Activated T-cell treated with anti-CD3 and anti-CD28 coated beads, Interleukin-2, amount 50 U/mL, for 72 hours (primary cell): ENCODE measurements at regions not wholly inside any gene's neighbourhood (a gene's known extent, or its start where the extent isn't known, plus 50 kb on each side); places are given as distances from the start of the nearest gene placed in this dataset.

Experiments
- ATAC-seq, 2 donors: fragments of 150-1000 bp; cut with Tn5 transposase; replicated peaks in 1 of 2; 2 replicates each; pipeline ENCODE4 v1.10.0; 2021; ENCODE audit warnings: moderate library complexity in 2 of 2, mild to moderate bottlenecking in 1 of 2
- DNase-seq, 2 donors: peaks; one replicate each; pipeline ENCODE4 v3.0.0; 2021 to 2022; ENCODE audit warnings: mixed read lengths in 1 of 2
- H3K27ac Mint-ChIP-seq: one replicate; pipeline ENCODE4 v1.8.0; 2022; ENCODE audit warnings: mild to moderate bottlenecking, moderate library complexity, mixed read lengths
- H3K27me3 Mint-ChIP-seq: one replicate; pipeline ENCODE4 v1.8.0; 2022; ENCODE audit warnings: low read depth, mixed read lengths
- H3K36me3 Mint-ChIP-seq, 2 donors: one replicate each; pipeline ENCODE4 v1.8.0; 2022; ENCODE audit warnings: mixed read lengths in 2 of 2, mild to moderate bottlenecking in 1 of 2; ENCODE audit not compliant: insufficient read depth in 2 of 2
- H3K4me1 Mint-ChIP-seq: one replicate; pipeline ENCODE4 v1.8.0; 2022; ENCODE audit warnings: low read depth, mixed read lengths
- H3K4me3 Mint-ChIP-seq, 2 donors: one replicate each; pipeline ENCODE4 v1.8.0; 2022; ENCODE audit warnings: mild to moderate bottlenecking in 2 of 2, mixed read lengths in 2 of 2, moderate library complexity in 2 of 2
- H3K9me3 Mint-ChIP-seq, 2 donors: one replicate each; pipeline ENCODE4 v1.8.0; 2022; ENCODE audit warnings: mixed read lengths in 2 of 2

- no peak overlapping the region for H3K27ac Mint-ChIP-seq
- H3K27me3 Mint-ChIP-seq = no peaks in the 10 kb centered on the region
- ATAC-seq = no peak
- no peak overlapping the region for H3K4me3 Mint-ChIP-seq
- H3K36me3 Mint-ChIP-seq = peaks cover 0 to 1% of the 10 kb centered on the region in 2 donors
- peaks cover 4 to 7% of the 10 kb centered on the region in 2 donors for H3K9me3 Mint-ChIP-seq
- H3K4me1 Mint-ChIP-seq = no peaks in the 10 kb centered on the region
- no peak for DNase-seq
These were observed 495.3 kb upstream of the NMUR2 start for GRCh38 chr5:152900332-152900731.

GRCh38 chr5:152901754-152902153, 496.7 kb upstream of the NMUR2 start:
- H3K36me3 Mint-ChIP-seq = peaks cover 0 to 1% of the 10 kb centered on the region in 2 donors
- H3K27ac Mint-ChIP-seq = no peak overlapping the region
- ATAC-seq (no peak), DNase-seq (no peak)
- no peaks in the 10 kb centered on the region for H3K27me3 Mint-ChIP-seq
- peaks cover 0 to 4% of the 10 kb centered on the region in 2 donors for H3K9me3 Mint-ChIP-seq
- H3K4me3 Mint-ChIP-seq = no peak overlapping the region
- no peaks in the 10 kb centered on the region for H3K4me1 Mint-ChIP-seq

- Mint-ChIP-seq H3K27ac (no peak overlapping the region), H3K36me3 (no peaks in the 10 kb centered on the region), H3K9me3 (peaks cover 1 to 2% of the 10 kb centered on the region in 2 donors), H3K4me1 (no peaks in the 10 kb centered on the region), H3K27me3 (no peaks in the 10 kb centered on the region), H3K4me3 (no peak overlapping the region)
- DNase-seq (no peak), ATAC-seq (no peak)
These were observed 500.2 kb upstream of the NMUR2 start for GRCh38 chr5:152905286-152905685.

- no peaks in the 10 kb centered on the region for H3K4me1 Mint-ChIP-seq
- ATAC-seq = no peak
- H3K27ac Mint-ChIP-seq = no peak overlapping the region
- H3K27me3 Mint-ChIP-seq = no peaks in the 10 kb centered on the region
- no peaks in the 10 kb centered on the region for H3K36me3 Mint-ChIP-seq
- H3K4me3 Mint-ChIP-seq = no peak overlapping the region
- DNase-seq = no peak
- H3K9me3 Mint-ChIP-seq = peaks cover 2 to 5% of the 10 kb centered on the region in 2 donors
These were observed 502.6 kb upstream of the NMUR2 start for GRCh38 chr5:152907488-152908245.

GRCh38 chr5:152912924-152913323, 507.8 kb upstream of the NMUR2 start:
- no peak overlapping the region for H3K4me3 Mint-ChIP-seq

GRCh38 chr5:152932621-152933020, 527.5 kb upstream of the NMUR2 start:
- H3K4me1 Mint-ChIP-seq = no peaks in the 10 kb centered on the region
- ATAC-seq (no peak), DNase-seq (no peak)
- no peak overlapping the region for H3K4me3 Mint-ChIP-seq
- H3K9me3 Mint-ChIP-seq = peaks cover 2 to 8% of the 10 kb centered on the region in 2 donors
- no peaks in the 10 kb centered on the region for H3K36me3 Mint-ChIP-seq
- no peak overlapping the region for H3K27ac Mint-ChIP-seq
- no peaks in the 10 kb centered on the region for H3K27me3 Mint-ChIP-seq

More at GRCh38 chr5:152912924-152913323, 507.8 kb upstream of the NMUR2 start:
- no peak overlapping the region for H3K27ac Mint-ChIP-seq
- peaks cover 5 to 7% of the 10 kb centered on the region in 2 donors for H3K9me3 Mint-ChIP-seq
- DNase-seq = no peak
- ATAC-seq = no peak
- H3K27me3 Mint-ChIP-seq = no peaks in the 10 kb centered on the region
- no peaks in the 10 kb centered on the region for H3K36me3 Mint-ChIP-seq
- H3K4me1 Mint-ChIP-seq = no peaks in the 10 kb centered on the region

GRCh38 chr5:152933056-152933455, 528.0 kb upstream of the NMUR2 start:
- no peak for DNase-seq
- Mint-ChIP-seq H3K27ac (no peak overlapping the region), H3K36me3 (no peaks in the 10 kb centered on the region), H3K4me3 (no peak overlapping the region), H3K9me3 (peaks cover 7 to 12% of the 10 kb centered on the region in 2 donors), H3K27me3 (no peaks in the 10 kb centered on the region), H3K4me1 (no peaks in the 10 kb centered on the region)
- no peak for ATAC-seq

GRCh38 chr5:152938630-152939029, 533.6 kb upstream of the NMUR2 start:
- Mint-ChIP-seq H3K27me3 (no peaks in the 10 kb centered on the region), H3K9me3 (peaks cover 14 to 18% of the 10 kb centered on the region in 2 donors), H3K4me1 (no peaks in the 10 kb centered on the region), H3K36me3 (no peaks in the 10 kb centered on the region), H3K27ac (no peak overlapping the region), H3K4me3 (no peak overlapping the region)
- ATAC-seq (no peak), DNase-seq (no peak)

- H3K4me3 Mint-ChIP-seq = no peak overlapping the region
- H3K27ac Mint-ChIP-seq = no peak overlapping the region
- no peaks in the 10 kb centered on the region for H3K4me1 Mint-ChIP-seq
These were observed 537.7 kb upstream of the NMUR2 start for GRCh38 chr5:152942633-152943336.

GRCh38 chr5:152953788-152954483, 536.5 kb upstream of the GRIA1 start:
- H3K27me3 Mint-ChIP-seq = no peaks in the 10 kb centered on the region
- H3K27ac Mint-ChIP-seq = no peak overlapping the region
- H3K4me1 Mint-ChIP-seq = no peaks in the 10 kb centered on the region
- DNase-seq (no peak), ATAC-seq (no peak)
- no peaks in the 10 kb centered on the region for H3K36me3 Mint-ChIP-seq
- peaks cover 5 to 10% of the 10 kb centered on the region in 2 donors for H3K9me3 Mint-ChIP-seq
- no peak overlapping the region for H3K4me3 Mint-ChIP-seq

More at GRCh38 chr5:152942633-152943336, 537.7 kb upstream of the NMUR2 start:
- ATAC-seq (no peak), DNase-seq (no peak)
- Mint-ChIP-seq H3K9me3 (peaks cover 15% of the 10 kb centered on the region in 2 donors), H3K27me3 (no peaks in the 10 kb centered on the region), H3K36me3 (no peaks in the 10 kb centered on the region)

- Mint-ChIP-seq H3K4me3 (no peak overlapping the region), H3K27me3 (no peaks in the 10 kb centered on the region), H3K9me3 (peaks cover 3 to 10% of the 10 kb centered on the region in 2 donors), H3K27ac (no peak overlapping the region), H3K4me1 (no peaks in the 10 kb centered on the region), H3K36me3 (no peaks in the 10 kb centered on the region)
- ATAC-seq = no peak
- DNase-seq = no peak
These were observed 533.4 kb upstream of the GRIA1 start for GRCh38 chr5:152956943-152957613.

GRCh38 chr5:152978141-152978835, 512.2 kb upstream of the GRIA1 start:
- peaks cover 12 to 19% of the 10 kb centered on the region in 2 donors for H3K9me3 Mint-ChIP-seq
- DNase-seq (no peak), ATAC-seq (no peak)
- no peaks in the 10 kb centered on the region for H3K4me1 Mint-ChIP-seq
- no peak overlapping the region for H3K4me3 Mint-ChIP-seq
- H3K36me3 Mint-ChIP-seq = no peaks in the 10 kb centered on the region
- no peaks in the 10 kb centered on the region for H3K27me3 Mint-ChIP-seq
- H3K27ac Mint-ChIP-seq = no peak overlapping the region
